K562 (cell line): ENCODE measurements at regions not wholly inside any gene's neighbourhood (a gene's known extent, or its start where the extent isn't known, plus 50 kb on each side); places are given as distances from the start of the nearest gene placed in this dataset.

Experiments used
- EP300 ChIP-seq: IDR thresholded peaks from 2 replicates; pipeline ENCODE4 v1.6.1; 2012; ENCODE audit warnings: low read length, improper control_type of control experiment
- FOXK2 ChIP-seq, 2 experiments: fragments of 450-650 bp; IDR thresholded peaks in 1 of 2; conservative IDR thresholded peaks in 1 of 2; 2 replicates each; pipeline ENCODE4 v1.6.1; 2016; ENCODE audit warnings: low read depth in 2 of 2, mild to moderate bottlenecking in 1 of 2
- GABPB1 ChIP-seq: sonication (generic); formaldehyde crosslinking; IDR thresholded peaks from 2 replicates; pipeline ENCODE4 v1.8.0; 2022; ENCODE audit warnings: mild to moderate bottlenecking, missing genetic modification reagents
- TFE3 ChIP-seq: fragments of 450-650 bp; formaldehyde crosslinking; IDR thresholded peaks from 2 replicates; pipeline ENCODE4 v1.4.0; 2020; ENCODE audit warnings: mild to moderate bottlenecking, mixed read lengths
- TF ChIP-seq, protein P1 (sequence below): sonication (generic); formaldehyde crosslinking; IDR thresholded peaks from 2 replicates; pipeline ENCODE4 v1.8.1; 2023; ENCODE audit warnings: mild to moderate bottlenecking, missing genetic modification reagents

DNA sequence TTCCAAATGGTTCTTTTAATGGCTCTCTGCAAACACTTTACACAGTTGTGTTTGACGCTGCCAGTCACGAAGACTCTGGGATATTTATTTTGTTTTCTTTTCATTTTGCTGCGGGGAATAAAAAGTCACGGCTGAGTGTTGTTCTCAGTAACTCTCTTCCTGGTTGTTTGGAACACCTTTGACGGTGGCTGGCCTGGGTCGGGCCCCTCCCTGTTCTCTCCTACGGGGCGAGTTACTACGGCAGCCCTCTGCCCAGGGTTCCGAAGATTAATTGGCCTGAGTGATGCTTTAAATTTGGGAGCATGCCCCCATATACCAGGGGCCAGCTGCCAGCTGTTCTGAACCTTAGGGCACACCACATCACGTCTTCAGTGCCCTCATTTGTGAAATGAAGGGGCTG, 84.7 kb downstream of the GATA6 start:
- TF ChIP-seq EP300: no peak
- TF ChIP-seq, protein P1, sequence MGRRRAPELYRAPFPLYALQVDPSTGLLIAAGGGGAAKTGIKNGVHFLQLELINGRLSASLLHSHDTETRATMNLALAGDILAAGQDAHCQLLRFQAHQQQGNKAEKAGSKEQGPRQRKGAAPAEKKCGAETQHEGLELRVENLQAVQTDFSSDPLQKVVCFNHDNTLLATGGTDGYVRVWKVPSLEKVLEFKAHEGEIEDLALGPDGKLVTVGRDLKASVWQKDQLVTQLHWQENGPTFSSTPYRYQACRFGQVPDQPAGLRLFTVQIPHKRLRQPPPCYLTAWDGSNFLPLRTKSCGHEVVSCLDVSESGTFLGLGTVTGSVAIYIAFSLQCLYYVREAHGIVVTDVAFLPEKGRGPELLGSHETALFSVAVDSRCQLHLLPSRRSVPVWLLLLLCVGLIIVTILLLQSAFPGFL (CRISPR knock-in tag): no peak
- TF ChIP-seq GABPB1 (CRISPR knock-in tag): no peak
- TF ChIP-seq FOXK2 (conservative IDR thresholded peaks at IDR 0.05 in 1 of 2, IDR thresholded peaks at IDR 0.05 in 1 of 2; ENCODE audit: low read depth in 2 of 2): no peak
- no peak for TF ChIP-seq TFE3 (CRISPR knock-in tag)
